K562 (cell line): ENCODE measurements at regions not wholly inside any gene's neighbourhood (a gene's known extent, or its start where the extent isn't known, plus 50 kb on each side); places are given as distances from the start of the nearest gene placed in this dataset.

Experiments used
- ATAC-seq: fragments of 200-7000 bp; cut with Tn5 transposase; 3 replicates; pipeline ENCODE4 v1.9.1; 2020; ENCODE audit warnings: moderate library complexity
- BruUV-seq: library from RNA; stranded (reverse); fragments of 400-500 nt; replicated peaks from 2 replicates; lab custom pipeline; 2021; lab: Mats Ljungman, UMichigan
- CTCF ChIA-PET: fragments of 300-600 bp; formaldehyde crosslinking; extraction: SDS; loops from one replicate; lab custom pipeline; 2021; ENCODE audit warnings: low intra/inter-chr PET ratio; lab: Yijun Ruan, JAX
- POLR2A ChIA-PET: fragments of 300-600, 350-650 bp; sonication (Branson Sonifier 250); formaldehyde crosslinking; extraction: SDS; loops from one replicate; lab custom pipeline; 2021; ENCODE audit warnings: antibody characterized with exemption, inconsistent platforms; lab: Yijun Ruan, JAX
- DNase-seq, 4 experiments: peaks; one replicate each; pipeline versions ENCODE4 v3.0.0 to v3.0.0-alpha.2; 2011 to 2018; ENCODE audit warnings: low spot score in 3 of 4, mixed read lengths in 3 of 4; ENCODE audit errors: extremely low read depth in 1 of 4
- FAIRE-seq: peaks from 2 replicates; lab custom pipeline; 2011; peaks lifted over from hg19 to GRCh38; lab: Jason Lieb, UNC
- H2AFZ ChIP-seq: 2 replicates; pipeline ENCODE4 v1.6.0; 2011; ENCODE audit warnings: low read depth, low read length, control low read depth, inconsistent platforms
- H3K27ac ChIP-seq: fragments of 200-600 bp; 3 replicates; pipeline ENCODE4 v1.8.0; 2011; ENCODE audit warnings: low read depth, mild to moderate bottlenecking, control low read depth, inconsistent platforms, low read length, moderate library complexity, mixed read lengths; ENCODE audit errors: extremely low read depth
- H3K27me3 ChIP-seq, 2 experiments: fragments of 300-600 bp in 1 of 2; 2 replicates in 1 of 2; 3 replicates in 1 of 2; pipeline versions ENCODE4 v1.6.0 to v1.8.0; 2011; ENCODE audit warnings: inconsistent platforms in 2 of 2, low read length in 2 of 2, mild to moderate bottlenecking in 1 of 2, mixed read lengths in 1 of 2, moderate library complexity in 1 of 2; ENCODE audit not compliant: control insufficient read depth in 2 of 2, insufficient read depth in 2 of 2
- H3K36me3 ChIP-seq: fragments of 300-600 bp; 3 replicates; pipeline ENCODE4 v1.8.0; 2011; ENCODE audit warnings: mild to moderate bottlenecking, low read length, inconsistent platforms; ENCODE audit not compliant: control insufficient read depth, insufficient read depth
- H3K4me1 ChIP-seq, 2 experiments: fragments of 200-600 bp in 1 of 2; replicated peaks in 1 of 2; 2 replicates in 1 of 2; 3 replicates in 1 of 2; pipeline versions ENCODE4 v1.5.1 to v1.8.0; 2011; ENCODE audit warnings: inconsistent platforms in 2 of 2, low read length in 2 of 2, mild to moderate bottlenecking in 1 of 2, mixed read lengths in 1 of 2, moderate library complexity in 1 of 2; ENCODE audit not compliant: control insufficient read depth in 2 of 2, insufficient read depth in 2 of 2
- H3K4me2 ChIP-seq: 2 replicates; pipeline ENCODE4 v1.6.1; 2011; ENCODE audit warnings: low read length, control low read depth, inconsistent platforms, mixed read lengths; ENCODE audit not compliant: insufficient read depth
- H3K4me3 ChIP-seq: fragments of 200-600 bp; sonication (generic), shearing (Covaris generic); 2 replicates; pipeline ENCODE4 v1.5.1; 2016; ENCODE audit warnings: control low read depth, inconsistent platforms
- H3K79me2 ChIP-seq: fragments of 200-600 bp; 3 replicates; pipeline ENCODE4 v1.8.0; 2011; ENCODE audit warnings: low read length, inconsistent platforms; ENCODE audit not compliant: control insufficient read depth, insufficient read depth
- H3K9ac ChIP-seq, 2 experiments: 2 replicates each; pipeline versions ENCODE4 v1.6.0 to v1.6.1; 2011; ENCODE audit warnings: low read depth in 2 of 2, low read length in 2 of 2, control low read depth in 1 of 2, inconsistent platforms in 1 of 2, mild to moderate bottlenecking in 1 of 2, mixed read lengths in 1 of 2; ENCODE audit not compliant: insufficient read depth in 1 of 2
- H3K9me1 ChIP-seq: one replicate; pipeline ENCODE4 v1.6.0; 2011; ENCODE audit warnings: inconsistent platforms, mild to moderate bottlenecking, low read length, moderate library complexity; ENCODE audit not compliant: control insufficient read depth, insufficient read depth
- H3K9me3 ChIP-seq: replicated peaks from 2 replicates; pipeline ENCODE4 v1.5.1; 2011; ENCODE audit warnings: low read depth, low read length, inconsistent platforms; ENCODE audit not compliant: control insufficient read depth, insufficient read depth
- H4K20me1 ChIP-seq: replicated peaks from 2 replicates; pipeline ENCODE4 v1.6.1; 2011; ENCODE audit warnings: low read length, inconsistent platforms, mixed read lengths; ENCODE audit not compliant: control insufficient read depth, insufficient read depth
- CBX8 ChIP-seq: fragments of 200-600 bp; sonication (generic); IDR thresholded peaks from 2 replicates; pipeline ENCODE4 v1.6.1; 2012; ENCODE audit warnings: borderline replicate concordance, mixed run types, low read depth, mild to moderate bottlenecking, moderate library complexity, mixed read lengths, low read length, control low read depth, inconsistent platforms; ENCODE audit not compliant: poor library complexity, severe bottlenecking; ENCODE audit errors: extremely low read depth
- CEBPB ChIP-seq: fragments of 450-650 bp; IDR thresholded peaks from 2 replicates; pipeline ENCODE4 v1.6.1; 2016; ENCODE audit warnings: missing genetic modification characterization, missing compliant biosample characterization
- FOSL1 ChIP-seq: fragments of 200-800 bp; sonication (Bioruptor generic); conservative IDR thresholded peaks from 2 replicates; pipeline ENCODE4 v1.6.1; 2016; ENCODE audit warnings: missing genetic modification characterization, missing compliant biosample characterization
- FOXA3 ChIP-seq, 2 experiments: fragments of 450-650 bp in 1 of 2; sonication (generic) in 1 of 2; formaldehyde crosslinking; IDR thresholded peaks in 1 of 2; conservative IDR thresholded peaks in 1 of 2; 2 replicates each; pipeline versions ENCODE4 v1.4.0 to v1.8.0; 2020 to 2022; ENCODE audit warnings: mild to moderate bottlenecking in 2 of 2, missing genetic modification reagents in 1 of 2
- FOXK1 ChIP-seq: sonication (generic); formaldehyde crosslinking; IDR thresholded peaks from 2 replicates; pipeline ENCODE4 v1.8.0; 2022; ENCODE audit warnings: missing genetic modification reagents, mild to moderate bottlenecking, borderline replicate concordance
- HDAC6 ChIP-seq: IDR thresholded peaks from 2 replicates; pipeline ENCODE4 v1.6.1; 2012; ENCODE audit warnings: low read depth, mild to moderate bottlenecking, control low read depth, inconsistent platforms, low read length, moderate library complexity
- HMG20A ChIP-seq: fragments of 450-650 bp; formaldehyde crosslinking; conservative IDR thresholded peaks from 2 replicates; pipeline ENCODE4 v1.4.0; 2020; ENCODE audit warnings: mild to moderate bottlenecking, mixed read lengths
- MAZ ChIP-seq, 2 experiments: fragments of 450-650 bp in 1 of 2; sonication (generic) in 1 of 2; formaldehyde crosslinking; IDR thresholded peaks in 1 of 2; conservative IDR thresholded peaks in 1 of 2; 2 replicates each; pipeline versions ENCODE4 v1.4.0 to v1.5.0; 2020; ENCODE audit warnings: mild to moderate bottlenecking in 1 of 2, missing genetic modification reagents in 1 of 2
- MECOM ChIP-seq: fragments of 250-450 bp; sonication (Bioruptor Pico); IDR thresholded peaks from 2 replicates; pipeline ENCODE4 v1.8.0; 2022; ENCODE audit warnings: inconsistent platforms
- MEF2D ChIP-seq: conservative IDR thresholded peaks from 2 replicates; pipeline ENCODE4 v1.6.1; 2016; ENCODE audit warnings: low read depth, missing genetic modification characterization, missing compliant biosample characterization
- MTF1 ChIP-seq: fragments of 250-450 bp; sonication (Bioruptor Pico); IDR thresholded peaks from 2 replicates; pipeline ENCODE4 v1.9.0; 2021; ENCODE audit warnings: moderate library complexity, mild to moderate bottlenecking, inconsistent platforms, borderline replicate concordance
- NFXL1 ChIP-seq: fragments of 450-650 bp; formaldehyde crosslinking; IDR thresholded peaks from 2 replicates; pipeline ENCODE4 v1.4.0; 2021; ENCODE audit warnings: mild to moderate bottlenecking
- RBM25 ChIP-seq: fragments of 200-400 bp; formaldehyde crosslinking; IDR thresholded peaks from 2 replicates; pipeline ENCODE4 v1.6.1; 2018; ENCODE audit warnings: low read length, low read depth, moderate library complexity; ENCODE audit not compliant: severe bottlenecking
- SRSF7 ChIP-seq: fragments of 200-400 bp; formaldehyde crosslinking; optimal IDR thresholded peaks from 2 replicates; pipeline ENCODE3; 2017; ENCODE audit warnings: mild to moderate bottlenecking, low read depth, low read length
- ZSCAN32 ChIP-seq: fragments of 450-650 bp; formaldehyde crosslinking; IDR thresholded peaks from 2 replicates; pipeline ENCODE4 v1.4.0; 2020; ENCODE audit warnings: mild to moderate bottlenecking, moderate library complexity
- WGBS: fragments of 100-300 bp; shearing (Covaris generic); methylation state at CpG from one replicate; pipeline ENCODE4 v1.1.6; 2016; ENCODE audit warnings: low coverage, mixed read lengths; ENCODE audit not compliant: insufficient coverage; ENCODE audit errors: missing lambda C conversion rate; 5-methylcytosine and 5-hydroxymethylcytosine counted together
- in situ Hi-C: fragments of 300-500 bp; cut with MboI; formaldehyde crosslinking; loops from 4 replicates; pipeline ENCODE4 v1.15.0; 2018; ENCODE audit warnings: inconsistent platforms, mixed read lengths
- intact Hi-C: fragments of 100-400 bp; cut with micrococcal nuclease; formaldehyde crosslinking; loops from 2 replicates; pipeline ENCODE4 v1.14.2; 2022
- TF ChIP-seq, protein P1 (sequence below): sonication (generic); formaldehyde crosslinking; IDR thresholded peaks from 2 replicates; pipeline ENCODE4 v1.8.1; 2023; ENCODE audit warnings: missing genetic modification reagents, mild to moderate bottlenecking, borderline replicate concordance
- TF ChIP-seq, protein P2 (sequence below): fragments of 250-450 bp; sonication (Bioruptor Pico); IDR thresholded peaks from 2 replicates; pipeline ENCODE4 v1.5.0; 2022; ENCODE audit warnings: mild to moderate bottlenecking

GRCh38 chr5:98330871-98331270 lies 442.6 kb upstream of the RGMB start:
- CTCF ChIA-PET, result no interaction called here
- no peak overlapping the region for H2AFZ ChIP-seq
- no peak for TF ChIP-seq SRSF7
- no peak for TF ChIP-seq CBX8
- no peak for TF ChIP-seq FOXK1 (CRISPR knock-in tag)
- TF ChIP-seq MTF1 (CRISPR knock-in tag), result no peak
- TF ChIP-seq, protein P1, sequence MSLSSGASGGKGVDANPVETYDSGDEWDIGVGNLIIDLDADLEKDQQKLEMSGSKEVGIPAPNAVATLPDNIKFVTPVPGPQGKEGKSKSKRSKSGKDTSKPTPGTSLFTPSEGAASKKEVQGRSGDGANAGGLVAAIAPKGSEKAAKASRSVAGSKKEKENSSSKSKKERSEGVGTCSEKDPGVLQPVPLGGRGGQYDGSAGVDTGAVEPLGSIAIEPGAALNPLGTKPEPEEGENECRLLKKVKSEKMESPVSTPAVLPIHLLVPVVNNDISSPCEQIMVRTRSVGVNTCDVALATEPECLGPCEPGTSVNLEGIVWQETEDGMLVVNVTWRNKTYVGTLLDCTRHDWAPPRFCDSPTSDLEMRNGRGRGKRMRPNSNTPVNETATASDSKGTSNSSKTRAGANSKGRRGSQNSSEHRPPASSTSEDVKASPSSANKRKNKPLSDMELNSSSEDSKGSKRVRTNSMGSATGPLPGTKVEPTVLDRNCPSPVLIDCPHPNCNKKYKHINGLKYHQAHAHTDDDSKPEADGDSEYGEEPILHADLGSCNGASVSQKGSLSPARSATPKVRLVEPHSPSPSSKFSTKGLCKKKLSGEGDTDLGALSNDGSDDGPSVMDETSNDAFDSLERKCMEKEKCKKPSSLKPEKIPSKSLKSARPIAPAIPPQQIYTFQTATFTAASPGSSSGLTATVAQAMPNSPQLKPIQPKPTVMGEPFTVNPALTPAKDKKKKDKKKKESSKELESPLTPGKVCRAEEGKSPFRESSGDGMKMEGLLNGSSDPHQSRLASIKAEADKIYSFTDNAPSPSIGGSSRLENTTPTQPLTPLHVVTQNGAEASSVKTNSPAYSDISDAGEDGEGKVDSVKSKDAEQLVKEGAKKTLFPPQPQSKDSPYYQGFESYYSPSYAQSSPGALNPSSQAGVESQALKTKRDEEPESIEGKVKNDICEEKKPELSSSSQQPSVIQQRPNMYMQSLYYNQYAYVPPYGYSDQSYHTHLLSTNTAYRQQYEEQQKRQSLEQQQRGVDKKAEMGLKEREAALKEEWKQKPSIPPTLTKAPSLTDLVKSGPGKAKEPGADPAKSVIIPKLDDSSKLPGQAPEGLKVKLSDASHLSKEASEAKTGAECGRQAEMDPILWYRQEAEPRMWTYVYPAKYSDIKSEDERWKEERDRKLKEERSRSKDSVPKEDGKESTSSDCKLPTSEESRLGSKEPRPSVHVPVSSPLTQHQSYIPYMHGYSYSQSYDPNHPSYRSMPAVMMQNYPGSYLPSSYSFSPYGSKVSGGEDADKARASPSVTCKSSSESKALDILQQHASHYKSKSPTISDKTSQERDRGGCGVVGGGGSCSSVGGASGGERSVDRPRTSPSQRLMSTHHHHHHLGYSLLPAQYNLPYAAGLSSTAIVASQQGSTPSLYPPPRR (CRISPR knock-in tag), result no peak
- TF ChIP-seq, protein P2, sequence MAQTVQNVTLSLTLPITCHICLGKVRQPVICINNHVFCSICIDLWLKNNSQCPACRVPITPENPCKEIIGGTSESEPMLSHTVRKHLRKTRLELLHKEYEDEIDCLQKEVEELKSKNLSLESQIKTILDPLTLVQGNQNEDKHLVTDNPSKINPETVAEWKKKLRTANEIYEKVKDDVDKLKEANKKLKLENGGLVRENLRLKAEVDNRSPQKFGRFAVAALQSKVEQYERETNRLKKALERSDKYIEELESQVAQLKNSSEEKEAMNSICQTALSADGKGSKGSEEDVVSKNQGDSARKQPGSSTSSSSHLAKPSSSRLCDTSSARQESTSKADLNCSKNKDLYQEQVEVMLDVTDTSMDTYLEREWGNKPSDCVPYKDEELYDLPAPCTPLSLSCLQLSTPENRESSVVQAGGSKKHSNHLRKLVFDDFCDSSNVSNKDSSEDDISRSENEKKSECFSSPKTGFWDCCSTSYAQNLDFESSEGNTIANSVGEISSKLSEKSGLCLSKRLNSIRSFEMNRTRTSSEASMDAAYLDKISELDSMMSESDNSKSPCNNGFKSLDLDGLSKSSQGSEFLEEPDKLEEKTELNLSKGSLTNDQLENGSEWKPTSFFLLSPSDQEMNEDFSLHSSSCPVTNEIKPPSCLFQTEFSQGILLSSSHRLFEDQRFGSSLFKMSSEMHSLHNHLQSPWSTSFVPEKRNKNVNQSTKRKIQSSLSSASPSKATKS (CRISPR knock-in tag), result no peak
- TF ChIP-seq FOXA3 (CRISPR knock-in tag; conservative IDR thresholded peaks at IDR 0.05 in 1 of 2, IDR thresholded peaks at IDR 0.05 in 1 of 2), result no peak
- no peak for TF ChIP-seq CEBPB
- TF ChIP-seq MEF2D (tag), result no peak
- no peak for TF ChIP-seq HMG20A (CRISPR knock-in tag)
- TF ChIP-seq FOSL1 (tag), result no peak
- no peak for TF ChIP-seq MECOM (CRISPR knock-in tag)
- no peak for TF ChIP-seq RBM25
- TF ChIP-seq ZSCAN32 (CRISPR knock-in tag), result no peak
- TF ChIP-seq MAZ (CRISPR knock-in tag; conservative IDR thresholded peaks at IDR 0.05 in 1 of 2, IDR thresholded peaks at IDR 0.05 in 1 of 2), result no peak
- TF ChIP-seq NFXL1 (CRISPR knock-in tag), result no peak
- TF ChIP-seq HDAC6, result no peak

More at GRCh38 chr5:98330871-98331270, 442.6 kb upstream of the RGMB start:
- Histone ChIP-seq H3K9me3 (no peaks in the 10 kb centered on the region; the same call in 1 of the 2 replicates), H3K79me2 (no peaks in the 10 kb centered on the region), H3K9ac (no peak overlapping the region), H3K4me2 (no peak overlapping the region), H3K9me1 (no peaks in the 10 kb centered on the region), H3K4me3 (no peak overlapping the region), H3K27ac (no peak overlapping the region), H3K27me3 (no peaks in the 10 kb centered on the region), H3K36me3 (no peaks in the 10 kb centered on the region), H4K20me1 (no peaks in the 10 kb centered on the region), H3K4me1 (no peaks in the 10 kb centered on the region)
- DNase-seq (no peak), ATAC-seq (no peak), FAIRE-seq (no peak)
- intact Hi-C loops (no loop called here), in situ Hi-C loops (no loop called here)
- POLR2A ChIA-PET, result no interaction called here
- WGBS, result 0% methylated on average over 1 of the region's 1 CpG
- no TSS peak for BruUV-seq
